IMR-90 (cell line): ENCODE measurements at regions not wholly inside any gene's neighbourhood (a gene's known extent, or its start where the extent isn't known, plus 50 kb on each side); places are given as distances from the start of the nearest gene placed in this dataset.

ENCODE experiments used
- ATAC-seq: fragments of 200-7000 bp; cut with Tn5 transposase; 2 replicates; pipeline ENCODE4 v1.9.1; 2020; ENCODE audit warnings: low read depth, mild to moderate bottlenecking, moderate library complexity
- BruUV-seq: library from RNA; stranded (reverse); fragments of 400-500 nt; replicated peaks from 2 replicates; lab custom pipeline; 2021; lab: Mats Ljungman, UMichigan
- CTCF ChIA-PET: fragments of 300-600 bp; formaldehyde crosslinking; extraction: SDS; loops from one replicate; lab custom pipeline; 2021; ENCODE audit warnings: antibody characterized with exemption; lab: Yijun Ruan, JAX
- POLR2A ChIA-PET: fragments of 300-600 bp; sonication (Branson Sonifier 250); formaldehyde crosslinking; loops from one replicate; lab custom pipeline; 2022; ENCODE audit warnings: antibody characterized with exemption; ENCODE audit not compliant: unreplicated experiment; lab: Charles Lee
- DNase-seq: peaks from one replicate; pipeline ENCODE4 v3.0.0; 2013
- H2AFZ ChIP-seq: replicated peaks from 2 replicates; pipeline ENCODE3; 2013; ENCODE audit warnings: low read length, mild to moderate bottlenecking; ENCODE audit not compliant: poor library complexity
- H2AK5ac ChIP-seq: 2 replicates; pipeline ENCODE4 v1.6.1; 2013; ENCODE audit warnings: low read depth, low read length, inconsistent platforms
- H2AK9ac ChIP-seq: replicated peaks from 2 replicates; pipeline ENCODE3; 2013; ENCODE audit warnings: mild to moderate bottlenecking, low read depth, low read length, moderate library complexity; ENCODE audit not compliant: poor library complexity
- H2BK120ac ChIP-seq: 2 replicates; pipeline ENCODE4 v1.6.1; 2013; ENCODE audit warnings: low read depth, low read length, inconsistent platforms
- H2BK15ac ChIP-seq: 3 replicates; pipeline ENCODE4 v1.6.1; 2013; ENCODE audit warnings: low read depth, low read length, inconsistent platforms
- H2BK20ac ChIP-seq: 2 replicates; pipeline ENCODE4 v1.6.1; 2013; ENCODE audit warnings: low read depth, mild to moderate bottlenecking, inconsistent platforms, low read length, moderate library complexity
- H2BK5ac ChIP-seq: 2 replicates; pipeline ENCODE4 v1.6.1; 2013; ENCODE audit warnings: mild to moderate bottlenecking, low read depth, low read length, inconsistent platforms; ENCODE audit not compliant: poor library complexity, severe bottlenecking
- H3K14ac ChIP-seq: replicated peaks from 2 replicates; pipeline ENCODE4 v1.6.1; 2013; ENCODE audit warnings: low read depth, low read length, inconsistent platforms
- H3K18ac ChIP-seq: 2 replicates; pipeline ENCODE4 v1.6.1; 2013; ENCODE audit warnings: low read depth, low read length, control low read depth
- H3K23ac ChIP-seq: 2 replicates; pipeline ENCODE4 v1.6.1; 2013; ENCODE audit warnings: low read depth, low read length, inconsistent platforms
- H3K27ac ChIP-seq: 2 replicates; pipeline ENCODE4 v1.5.1; 2013; ENCODE audit warnings: mild to moderate bottlenecking, control low read depth, low read length; ENCODE audit not compliant: insufficient read depth
- H3K27me3 ChIP-seq: 2 replicates; pipeline ENCODE4 v1.6.1; 2013; ENCODE audit warnings: low read length; ENCODE audit not compliant: control insufficient read depth, insufficient read depth
- H3K36me3 ChIP-seq: 2 replicates; pipeline ENCODE4 v1.6.1; 2013; ENCODE audit warnings: low read length, mixed read lengths; ENCODE audit not compliant: control insufficient read depth, insufficient read depth
- H3K4ac ChIP-seq: 2 replicates; pipeline ENCODE4 v1.6.1; 2013; ENCODE audit warnings: low read depth, low read length, inconsistent platforms
- H3K4me1 ChIP-seq: 2 replicates; pipeline ENCODE4 v1.6.1; 2013; ENCODE audit warnings: low read length, mixed read lengths; ENCODE audit not compliant: control insufficient read depth, insufficient read depth
- H3K4me2 ChIP-seq: 2 replicates; pipeline ENCODE4 v1.6.1; 2013; ENCODE audit warnings: low read depth, mild to moderate bottlenecking, control low read depth, low read length, moderate library complexity
- H3K4me3 ChIP-seq: 2 replicates; pipeline ENCODE4 v1.5.1; 2013; ENCODE audit warnings: low read depth, mild to moderate bottlenecking, control low read depth, low read length, moderate library complexity; ENCODE audit not compliant: insufficient read depth
- H3K56ac ChIP-seq: 2 replicates; pipeline ENCODE4 v1.6.1; 2013; ENCODE audit warnings: low read length, inconsistent platforms; ENCODE audit not compliant: insufficient read depth; ENCODE audit errors: extremely low read depth
- H3K79me1 ChIP-seq, 2 experiments: 2 replicates each; pipeline ENCODE4 v1.6.1; 2013; ENCODE audit warnings: low read length in 2 of 2, inconsistent platforms in 1 of 2, low read depth in 1 of 2
- H3K9ac ChIP-seq: 2 replicates; pipeline ENCODE4 v1.6.1; 2013; ENCODE audit warnings: low read depth, low read length, control low read depth
- H3K9me1 ChIP-seq: 2 replicates; pipeline ENCODE4 v1.6.1; 2013; ENCODE audit warnings: low read length, inconsistent platforms; ENCODE audit not compliant: insufficient read depth
- H3K9me3 ChIP-seq: 2 replicates; pipeline ENCODE4 v1.6.1; 2013; ENCODE audit warnings: low read length; ENCODE audit not compliant: control insufficient read depth, insufficient read depth
- H4K20me1 ChIP-seq: 2 replicates; pipeline ENCODE4 v1.6.1; 2013; ENCODE audit warnings: low read length, inconsistent platforms; ENCODE audit not compliant: insufficient read depth
- H4K5ac ChIP-seq: 2 replicates; pipeline ENCODE4 v1.6.1; 2013; ENCODE audit warnings: mild to moderate bottlenecking, low read depth, low read length, control low read depth
- H4K8ac ChIP-seq, 2 experiments: 2 replicates each; pipeline ENCODE4 v1.6.1; 2013; ENCODE audit warnings: low read depth in 2 of 2, low read length in 2 of 2, control low read depth in 1 of 2, inconsistent platforms in 1 of 2
- H4K91ac ChIP-seq: 2 replicates; pipeline ENCODE4 v1.6.1; 2013; ENCODE audit warnings: low read depth, low read length, inconsistent platforms; ENCODE audit not compliant: insufficient read depth
- BHLHE40 ChIP-seq: fragments of 150-350 bp; IDR thresholded peaks from 2 replicates; pipeline ENCODE4 v1.6.1; 2016; ENCODE audit warnings: mild to moderate bottlenecking, low read depth, low read length
- CEBPB ChIP-seq: IDR thresholded peaks from 2 replicates; pipeline ENCODE4 v1.6.1; 2012; ENCODE audit warnings: low read depth, low read length, improper control_type of control experiment
- CHD1 ChIP-seq: IDR thresholded peaks from 2 replicates; pipeline ENCODE4 v1.6.1; 2012; ENCODE audit warnings: low read depth, low read length, improper control_type of control experiment
- FOS ChIP-seq: fragments of 150-350 bp; IDR thresholded peaks from 2 replicates; pipeline ENCODE4 v1.6.1; 2016; ENCODE audit warnings: low read depth, low read length
- MAFK ChIP-seq: IDR thresholded peaks from 2 replicates; pipeline ENCODE4 v1.6.1; 2012; ENCODE audit warnings: low read depth, low read length, improper control_type of control experiment
- MAZ ChIP-seq: IDR thresholded peaks from 2 replicates; pipeline ENCODE4 v1.6.1; 2012; ENCODE audit warnings: low read depth, mild to moderate bottlenecking, low read length, improper control_type of control experiment, moderate library complexity, borderline replicate concordance
- MXI1 ChIP-seq: IDR thresholded peaks from 2 replicates; pipeline ENCODE4 v1.6.1; 2012; ENCODE audit warnings: low read depth, mild to moderate bottlenecking, low read length, moderate library complexity, borderline replicate concordance
- NFE2L2 ChIP-seq: fragments of 150-350 bp; IDR thresholded peaks from 2 replicates; pipeline ENCODE4 v1.6.1; 2016; ENCODE audit warnings: low read depth, mild to moderate bottlenecking, low read length
- POLR2A ChIP-seq: IDR thresholded peaks from 2 replicates; pipeline ENCODE4 v1.6.1; 2012; ENCODE audit warnings: mild to moderate bottlenecking, low read depth, low read length
- RAD21 ChIP-seq: IDR thresholded peaks from 2 replicates; pipeline ENCODE4 v1.6.1; 2012; ENCODE audit warnings: low read length, improper control_type of control experiment
- RCOR1 ChIP-seq: IDR thresholded peaks from 2 replicates; pipeline ENCODE4 v1.6.1; 2012; ENCODE audit warnings: mild to moderate bottlenecking, low read length, improper control_type of control experiment; ENCODE audit not compliant: insufficient replicate concordance
- RFX5 ChIP-seq: IDR thresholded peaks from 2 replicates; pipeline ENCODE4 v1.8.0; 2012; ENCODE audit warnings: low read depth, mild to moderate bottlenecking, low read length, moderate library complexity
- SMC3 ChIP-seq: fragments of 150-350 bp; IDR thresholded peaks from 2 replicates; pipeline ENCODE4 v1.6.1; 2016; ENCODE audit warnings: low read depth, mild to moderate bottlenecking, antibody characterized with exemption, low read length, moderate library complexity
- WGBS, 2 experiments: methylation state at CpG; one replicate each; pipeline versions ENCODE4 v1.1.5 to v1.1.7; 2013; ENCODE audit warnings: missing lambda C conversion rate in 2 of 2; ENCODE audit not compliant: insufficient read length in 1 of 2; ENCODE audit errors: extremely low coverage in 2 of 2; 5-methylcytosine and 5-hydroxymethylcytosine counted together
- dilution Hi-C: fragments of 300-500 bp; cut with HindIII; formaldehyde crosslinking; loops from one replicate; pipeline ENCODE4 v1.14.3; 2018; ENCODE audit warnings: low sequenced_read_pairs; ENCODE audit not compliant: unreplicated experiment
- in situ Hi-C: fragments of 300-500 bp; cut with MboI; formaldehyde crosslinking; loops from 3 replicates; pipeline ENCODE4 v1.14.3; 2019; ENCODE audit warnings: low sequenced_read_pairs, inconsistent platforms, mixed read lengths
- intact Hi-C: fragments of 100-400 bp; cut with micrococcal nuclease; formaldehyde crosslinking; loops from 2 replicates; pipeline ENCODE4 v1.10.0; 2022
- TF ChIP-seq, protein P1 (sequence below): fragments of 150-350 bp; IDR thresholded peaks from 2 replicates; pipeline ENCODE4 v1.6.1; 2016; ENCODE audit warnings: low read depth, mild to moderate bottlenecking, low read length, moderate library complexity, borderline replicate concordance
- TF ChIP-seq, protein P2 (sequence below): conservative IDR thresholded peaks from 2 replicates; pipeline ENCODE4 v1.5.1; 2012; ENCODE audit warnings: mild to moderate bottlenecking, low read depth, low read length, improper control_type of control experiment
- TF ChIP-seq, protein P3 (sequence below): fragments of 150-350 bp; IDR thresholded peaks from 2 replicates; pipeline ENCODE4 v1.6.1; 2017; ENCODE audit warnings: mild to moderate bottlenecking, antibody characterized with exemption, low read length, low read depth

DNA sequence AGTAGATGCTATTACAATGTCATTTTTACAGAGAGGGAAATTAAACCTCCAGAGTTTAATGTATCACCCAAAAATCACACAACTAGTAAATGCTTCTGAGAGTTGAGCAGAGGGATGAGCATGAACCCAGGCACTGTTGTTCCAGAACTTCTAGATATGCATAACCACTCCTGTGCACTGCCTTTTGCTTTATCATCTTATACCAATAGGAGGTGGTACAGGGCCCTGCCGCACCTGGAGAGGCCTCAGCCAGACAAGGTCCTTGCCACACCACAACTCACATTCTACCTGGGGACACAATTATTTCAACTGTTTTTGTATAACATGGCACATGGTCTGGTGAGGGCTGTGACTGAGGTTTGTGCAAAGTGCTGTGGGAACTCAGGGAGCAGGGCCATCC lies 78.5 kb upstream of the NTRK3 start:
- Histone ChIP-seq H3K4me1 (no peaks in the 10 kb centered on the region), H3K14ac (no peak overlapping the region), H4K91ac (no peak overlapping the region), H3K9ac (no peak overlapping the region), H3K23ac (no peak overlapping the region), H3K27ac (no peak overlapping the region), H3K56ac (no peak overlapping the region), H3K4ac (no peak overlapping the region), H2AFZ (no peak overlapping the region), H3K9me3 (no peaks in the 10 kb centered on the region), H2BK5ac (no peak overlapping the region), H2AK9ac (no peak overlapping the region), H2BK120ac (no peak overlapping the region), H3K27me3 (no peaks in the 10 kb centered on the region), H3K36me3 (no peaks in the 10 kb centered on the region), H2AK5ac (no peak overlapping the region), H2BK15ac (no peak overlapping the region), H4K20me1 (no peaks in the 10 kb centered on the region), H3K9me1 (no peaks in the 10 kb centered on the region), H2BK20ac (no peak overlapping the region), H4K8ac (no peak overlapping the region), H3K79me1 (no peaks in the 10 kb centered on the region), H3K18ac (no peak overlapping the region), H3K4me2 (no peak overlapping the region), H4K5ac (no peak overlapping the region), H3K4me3 (no peak overlapping the region)
- TF ChIP-seq FOS = no peak
- no peak for TF ChIP-seq RAD21
- TF ChIP-seq SMC3 = no peak
- TF ChIP-seq CHD1 = no peak
- TF ChIP-seq MXI1 = no peak
- TF ChIP-seq BHLHE40 = no peak
- TF ChIP-seq, protein P1, sequence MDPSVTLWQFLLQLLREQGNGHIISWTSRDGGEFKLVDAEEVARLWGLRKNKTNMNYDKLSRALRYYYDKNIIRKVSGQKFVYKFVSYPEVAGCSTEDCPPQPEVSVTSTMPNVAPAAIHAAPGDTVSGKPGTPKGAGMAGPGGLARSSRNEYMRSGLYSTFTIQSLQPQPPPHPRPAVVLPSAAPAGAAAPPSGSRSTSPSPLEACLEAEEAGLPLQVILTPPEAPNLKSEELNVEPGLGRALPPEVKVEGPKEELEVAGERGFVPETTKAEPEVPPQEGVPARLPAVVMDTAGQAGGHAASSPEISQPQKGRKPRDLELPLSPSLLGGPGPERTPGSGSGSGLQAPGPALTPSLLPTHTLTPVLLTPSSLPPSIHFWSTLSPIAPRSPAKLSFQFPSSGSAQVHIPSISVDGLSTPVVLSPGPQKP = no peak
- no peak for TF ChIP-seq MAFK
- no peak for TF ChIP-seq MAZ
- TF ChIP-seq RCOR1 = no peak
- no peak for TF ChIP-seq POLR2A
- no peak for TF ChIP-seq CEBPB
- no peak for TF ChIP-seq RFX5
- TF ChIP-seq, protein P2, sequence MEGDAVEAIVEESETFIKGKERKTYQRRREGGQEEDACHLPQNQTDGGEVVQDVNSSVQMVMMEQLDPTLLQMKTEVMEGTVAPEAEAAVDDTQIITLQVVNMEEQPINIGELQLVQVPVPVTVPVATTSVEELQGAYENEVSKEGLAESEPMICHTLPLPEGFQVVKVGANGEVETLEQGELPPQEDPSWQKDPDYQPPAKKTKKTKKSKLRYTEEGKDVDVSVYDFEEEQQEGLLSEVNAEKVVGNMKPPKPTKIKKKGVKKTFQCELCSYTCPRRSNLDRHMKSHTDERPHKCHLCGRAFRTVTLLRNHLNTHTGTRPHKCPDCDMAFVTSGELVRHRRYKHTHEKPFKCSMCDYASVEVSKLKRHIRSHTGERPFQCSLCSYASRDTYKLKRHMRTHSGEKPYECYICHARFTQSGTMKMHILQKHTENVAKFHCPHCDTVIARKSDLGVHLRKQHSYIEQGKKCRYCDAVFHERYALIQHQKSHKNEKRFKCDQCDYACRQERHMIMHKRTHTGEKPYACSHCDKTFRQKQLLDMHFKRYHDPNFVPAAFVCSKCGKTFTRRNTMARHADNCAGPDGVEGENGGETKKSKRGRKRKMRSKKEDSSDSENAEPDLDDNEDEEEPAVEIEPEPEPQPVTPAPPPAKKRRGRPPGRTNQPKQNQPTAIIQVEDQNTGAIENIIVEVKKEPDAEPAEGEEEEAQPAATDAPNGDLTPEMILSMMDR = no peak
- TF ChIP-seq, protein P3, sequence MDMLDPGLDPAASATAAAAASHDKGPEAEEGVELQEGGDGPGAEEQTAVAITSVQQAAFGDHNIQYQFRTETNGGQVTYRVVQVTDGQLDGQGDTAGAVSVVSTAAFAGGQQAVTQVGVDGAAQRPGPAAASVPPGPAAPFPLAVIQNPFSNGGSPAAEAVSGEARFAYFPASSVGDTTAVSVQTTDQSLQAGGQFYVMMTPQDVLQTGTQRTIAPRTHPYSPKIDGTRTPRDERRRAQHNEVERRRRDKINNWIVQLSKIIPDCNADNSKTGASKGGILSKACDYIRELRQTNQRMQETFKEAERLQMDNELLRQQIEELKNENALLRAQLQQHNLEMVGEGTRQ = no peak
- TF ChIP-seq NFE2L2 = no peak
- DNase-seq = no peak
- ChIA-PET POLR2A (no interaction called here), CTCF (interaction anchor here (1.0 kb wide), 1 partner anchor 12 kb away, joined by 6 read pairs; no protein-coding TSS in a partner anchor)
- in situ Hi-C loops = no loop called here
- no peak for ATAC-seq
- dilution Hi-C loops = no loop called here
- intact Hi-C loops = no loop called here
- BruUV-seq = no TSS peak
- WGBS, 2 experiments = no CpG with 5 or more reads among the region's 1 CpG
